ENCODE measurements at regions not wholly inside any gene's neighbourhood (a gene's known extent, or its start where the extent isn't known, plus 50 kb on each side); places are given as distances from the start of the nearest gene placed in this dataset.

DNA sequence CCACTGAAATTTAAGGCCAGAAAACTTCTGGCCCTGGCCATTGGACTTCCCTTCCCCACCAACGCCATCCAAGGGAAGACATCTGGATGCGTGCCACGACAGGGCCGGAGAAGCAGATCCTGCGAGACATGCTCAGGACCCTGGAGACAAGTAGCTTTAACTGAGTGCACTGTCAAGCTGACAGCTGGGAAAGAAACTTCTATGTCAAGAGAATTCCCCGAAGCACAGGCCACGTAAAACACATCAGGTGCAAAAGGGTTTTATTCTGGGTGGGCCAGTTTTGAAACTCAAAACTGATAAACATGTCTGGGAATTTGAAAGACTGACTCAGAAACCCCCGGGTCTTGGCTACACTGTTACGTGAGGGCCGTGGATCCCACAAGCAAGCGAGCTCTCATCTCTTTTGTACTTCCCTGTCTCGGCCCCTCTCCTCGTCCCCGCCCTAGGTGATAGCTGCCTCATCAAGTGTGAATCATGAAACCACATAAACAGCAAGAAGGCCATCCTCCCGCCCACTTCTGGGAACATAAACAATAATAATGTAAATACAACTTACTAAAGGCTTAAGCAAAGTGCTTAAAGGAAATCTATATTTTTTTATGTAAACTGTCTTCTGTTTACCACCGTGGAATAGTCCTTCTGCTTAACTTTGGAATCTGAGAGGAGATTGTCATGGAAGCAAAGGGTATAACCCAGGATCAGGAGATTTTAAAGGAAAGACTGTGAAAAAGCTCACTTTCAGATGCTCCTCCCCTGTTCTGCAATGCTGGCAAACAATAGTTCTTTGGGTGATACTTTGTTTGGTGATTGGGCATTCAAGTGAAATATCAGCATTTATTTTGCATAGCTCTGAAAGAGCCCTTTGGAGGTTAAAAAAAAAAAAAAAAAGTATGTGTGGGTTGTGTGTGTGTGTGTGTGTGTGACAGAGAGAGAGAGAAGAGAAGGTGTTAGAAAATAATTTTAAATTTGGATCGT, 406.0 kb upstream of the MAF start:
- Histone ChIP-seq H2BK15ac (ENCODE audit: low read depth, low read length) (no peak overlapping the region), H2BK120ac (ENCODE audit: low read depth, low read length, poor library complexity, severe bottlenecking) (no peak overlapping the region), H4K91ac (ENCODE audit: insufficient read length, low read depth, low read length) (no peak overlapping the region), H3K4ac (ENCODE audit: low read depth, low read length) (no peak overlapping the region), H3K18ac (ENCODE audit: insufficient read length, low read depth, low read length) (no peak overlapping the region), H3K23ac (ENCODE audit: insufficient read length, low read depth, low read length) (no peak overlapping the region), H3K27ac (ENCODE audit: insufficient read length, low read depth, low read length) (no peak overlapping the region), H3K4me2 (ENCODE audit: insufficient read depth, insufficient read length, low read length) (no peak overlapping the region), H2BK12ac (ENCODE audit: insufficient read length, low read depth, low read length) (no peak overlapping the region), H3K79me2 (ENCODE audit: insufficient read depth, low read length) (no peaks in the 10 kb centered on the region), H4K20me1 (ENCODE audit: control insufficient read depth, insufficient read depth, insufficient read length) (no peaks in the 10 kb centered on the region), H3K9me3 (ENCODE audit: control insufficient read depth, low read depth, low read length) (no peaks in the 10 kb centered on the region), H2BK5ac (ENCODE audit: insufficient read length, low read length) (no peak overlapping the region), H4K5ac (ENCODE audit: insufficient read length, low read depth, low read length) (no peak overlapping the region), H3K56ac (ENCODE audit: insufficient read length, low read depth, low read length) (no peak overlapping the region), H4K8ac (replicated peaks; ENCODE audit: insufficient read length, low read depth, low read length) (no peak overlapping the region), H2AK5ac (ENCODE audit: insufficient read length, low read length) (no peak overlapping the region), H3K79me1 (ENCODE audit: insufficient read depth, low read depth, low read length, poor library complexity, severe bottlenecking) (no peaks in the 10 kb centered on the region), H2BK20ac (ENCODE audit: low read depth, low read length, poor library complexity, severe bottlenecking) (no peak overlapping the region), H3K23me2 (ENCODE audit: insufficient read length, low read depth, low read length, poor library complexity, severe bottlenecking) (no peaks in the 10 kb centered on the region), H3T11ph (ENCODE audit: low read length) (no peak overlapping the region), H3K27me3 (ENCODE audit: insufficient read depth, low read length) (no peaks in the 10 kb centered on the region), H3K4me1 (ENCODE audit: insufficient read depth, low read length) (no peaks in the 10 kb centered on the region), H3K9ac (ENCODE audit: extremely low read depth, insufficient read length, low read length) (no peak overlapping the region), H3K14ac (ENCODE audit: insufficient read depth, low read length) (no peak overlapping the region), H2AFZ (ENCODE audit: low read length) (no peak overlapping the region)
- Mint-ChIP-seq H3K27ac (no peak overlapping the region), H3K4me3 (no peak overlapping the region), H3K27me3 (ENCODE audit: low read depth) (0 out of 2 replicates have a peak, but pooled peaks cover 4% of the 10 kb centered on the region), H3K4me1 (no peaks in the 10 kb centered on the region), H3K9me3 (no peaks in the 10 kb centered on the region), H3K36me3 (ENCODE audit: insufficient read depth in 1 of 3, low read depth in 3 of 3) (no peaks in the 10 kb centered on the region)
- DNase-seq = no peak
- TF ChIP-seq, protein P1, sequence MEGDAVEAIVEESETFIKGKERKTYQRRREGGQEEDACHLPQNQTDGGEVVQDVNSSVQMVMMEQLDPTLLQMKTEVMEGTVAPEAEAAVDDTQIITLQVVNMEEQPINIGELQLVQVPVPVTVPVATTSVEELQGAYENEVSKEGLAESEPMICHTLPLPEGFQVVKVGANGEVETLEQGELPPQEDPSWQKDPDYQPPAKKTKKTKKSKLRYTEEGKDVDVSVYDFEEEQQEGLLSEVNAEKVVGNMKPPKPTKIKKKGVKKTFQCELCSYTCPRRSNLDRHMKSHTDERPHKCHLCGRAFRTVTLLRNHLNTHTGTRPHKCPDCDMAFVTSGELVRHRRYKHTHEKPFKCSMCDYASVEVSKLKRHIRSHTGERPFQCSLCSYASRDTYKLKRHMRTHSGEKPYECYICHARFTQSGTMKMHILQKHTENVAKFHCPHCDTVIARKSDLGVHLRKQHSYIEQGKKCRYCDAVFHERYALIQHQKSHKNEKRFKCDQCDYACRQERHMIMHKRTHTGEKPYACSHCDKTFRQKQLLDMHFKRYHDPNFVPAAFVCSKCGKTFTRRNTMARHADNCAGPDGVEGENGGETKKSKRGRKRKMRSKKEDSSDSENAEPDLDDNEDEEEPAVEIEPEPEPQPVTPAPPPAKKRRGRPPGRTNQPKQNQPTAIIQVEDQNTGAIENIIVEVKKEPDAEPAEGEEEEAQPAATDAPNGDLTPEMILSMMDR (conservative IDR thresholded peaks at IDR 0.05) = no peak
- WGBS (ENCODE audit: extremely low coverage, insufficient read length, low lambda C conversion rate) = no CpG with 5 or more reads among the region's 17 CpGs

Data from H9 (cell line).